ENCODE measurements at regions not wholly inside any gene's neighbourhood (a gene's known extent, or its start where the extent isn't known, plus 50 kb on each side); places are given as distances from the start of the nearest gene placed in this dataset.

DNA sequence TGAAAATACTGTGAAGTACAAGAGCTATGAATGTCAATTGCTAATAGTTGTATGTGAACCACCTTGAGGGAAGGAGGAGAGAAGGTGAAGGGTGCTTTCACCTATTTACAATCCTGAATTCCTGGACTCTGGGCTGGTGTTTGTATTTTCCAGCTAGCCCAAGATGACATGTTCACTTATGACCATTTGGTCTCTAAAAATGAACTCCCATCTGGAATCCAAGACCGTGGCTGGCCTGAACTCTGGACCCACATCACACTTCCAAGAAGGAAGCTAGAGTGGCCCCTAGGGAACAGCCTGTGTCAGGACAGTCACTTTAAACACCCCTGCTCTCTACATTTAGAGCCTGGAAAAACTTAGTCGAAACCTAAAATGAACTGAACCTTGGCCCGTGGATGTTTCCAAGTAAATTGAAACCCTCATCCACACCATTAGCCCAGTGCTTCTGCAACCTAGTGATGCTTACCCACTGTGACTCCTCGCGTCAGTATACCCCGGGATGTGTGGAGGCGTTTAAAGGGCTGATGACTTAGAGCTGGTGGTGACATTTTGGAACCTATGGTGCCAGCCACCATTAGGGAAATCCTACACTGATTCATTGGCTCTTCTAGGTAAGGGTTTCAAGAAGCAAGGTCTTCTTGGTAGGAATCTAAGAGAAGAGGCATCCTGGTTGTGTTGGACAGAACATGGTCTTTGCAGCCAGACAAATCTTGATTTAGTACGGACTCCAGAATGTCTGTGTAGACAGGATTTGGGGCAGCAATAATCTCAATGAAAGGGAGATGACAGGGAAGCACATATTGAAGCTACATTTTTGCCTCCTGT lies 171.5 kb upstream of the IRF2BP2 start (continued):
- TF ChIP-seq, protein P1, sequence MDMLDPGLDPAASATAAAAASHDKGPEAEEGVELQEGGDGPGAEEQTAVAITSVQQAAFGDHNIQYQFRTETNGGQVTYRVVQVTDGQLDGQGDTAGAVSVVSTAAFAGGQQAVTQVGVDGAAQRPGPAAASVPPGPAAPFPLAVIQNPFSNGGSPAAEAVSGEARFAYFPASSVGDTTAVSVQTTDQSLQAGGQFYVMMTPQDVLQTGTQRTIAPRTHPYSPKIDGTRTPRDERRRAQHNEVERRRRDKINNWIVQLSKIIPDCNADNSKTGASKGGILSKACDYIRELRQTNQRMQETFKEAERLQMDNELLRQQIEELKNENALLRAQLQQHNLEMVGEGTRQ (IDR thresholded peaks at IDR 0.05; ENCODE audit: low read depth, low read length), result no peak
- TF ChIP-seq, protein P1 (CRISPR knock-in tag; IDR thresholded peaks at IDR 0.05; ENCODE audit: borderline replicate concordance), result no peak
- TF ChIP-seq MTF2 (CRISPR knock-in tag; IDR thresholded peaks at IDR 0.05; ENCODE audit: borderline replicate concordance) (no peak), MYNN (CRISPR knock-in tag; IDR thresholded peaks at IDR 0.05; ENCODE audit: low read depth) (no peak), HNF4G (IDR thresholded peaks at IDR 0.05; ENCODE audit: borderline replicate concordance, low read depth, low read length) (peak; percentile 70; the same call in 1 of the 2 replicates), HNF4G (CRISPR knock-in tag; IDR thresholded peaks at IDR 0.05; ENCODE audit: borderline replicate concordance, low read depth) (0 out of 2 replicates have a peak, but pooled peaks have one; percentile 61), DMAP1 (CRISPR knock-in tag; IDR thresholded peaks at IDR 0.05) (no peak), ZNF256 (CRISPR knock-in tag; conservative IDR thresholded peaks at IDR 0.05) (no peak), ZNF451 (CRISPR knock-in tag; IDR thresholded peaks at IDR 0.05) (no peak), ZNF577 (CRISPR knock-in tag; IDR thresholded peaks at IDR 0.05; ENCODE audit: borderline replicate concordance, low read depth) (no peak), MAF1 (CRISPR knock-in tag; IDR thresholded peaks at IDR 0.05; ENCODE audit: borderline replicate concordance) (no peak), DNMT1 (CRISPR knock-in tag; IDR thresholded peaks at IDR 0.05) (no peak), GATAD1 (CRISPR knock-in tag; IDR thresholded peaks at IDR 0.05) (no peak), RFX3 (CRISPR knock-in tag; IDR thresholded peaks at IDR 0.05) (no peak), KDM6A (CRISPR knock-in tag; IDR thresholded peaks at IDR 0.05; ENCODE audit: low read depth) (no peak), TOE1 (CRISPR knock-in tag; IDR thresholded peaks at IDR 0.05) (no peak), MED8 (CRISPR knock-in tag; IDR thresholded peaks at IDR 0.05; ENCODE audit: insufficient replicate concordance) (no peak), HES4 (CRISPR knock-in tag; IDR thresholded peaks at IDR 0.05; ENCODE audit: borderline replicate concordance) (no peak), ZMYM3 (CRISPR knock-in tag; IDR thresholded peaks at IDR 0.05) (no peak), ZNF557 (CRISPR knock-in tag; IDR thresholded peaks at IDR 0.05) (no peak), NCOR1 (IDR thresholded peaks at IDR 0.05; ENCODE audit: borderline replicate concordance, low read length) (no peak)
- TF ChIP-seq, protein P2, sequence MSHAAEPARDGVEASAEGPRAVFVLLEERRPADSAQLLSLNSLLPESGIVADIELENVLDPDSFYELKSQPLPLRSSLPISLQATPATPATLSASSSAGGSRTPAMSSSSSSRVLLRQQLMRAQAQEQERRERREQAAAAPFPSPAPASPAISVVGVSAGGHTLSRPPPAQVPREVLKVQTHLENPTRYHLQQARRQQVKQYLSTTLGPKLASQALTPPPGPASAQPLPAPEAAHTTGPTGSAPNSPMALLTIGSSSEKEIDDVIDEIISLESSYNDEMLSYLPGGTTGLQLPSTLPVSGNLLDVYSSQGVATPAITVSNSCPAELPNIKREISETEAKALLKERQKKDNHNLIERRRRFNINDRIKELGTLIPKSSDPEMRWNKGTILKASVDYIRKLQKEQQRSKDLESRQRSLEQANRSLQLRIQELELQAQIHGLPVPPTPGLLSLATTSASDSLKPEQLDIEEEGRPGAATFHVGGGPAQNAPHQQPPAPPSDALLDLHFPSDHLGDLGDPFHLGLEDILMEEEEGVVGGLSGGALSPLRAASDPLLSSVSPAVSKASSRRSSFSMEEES (CRISPR knock-in tag; IDR thresholded peaks at IDR 0.05), result no peak
- TF ChIP-seq, protein P3, sequence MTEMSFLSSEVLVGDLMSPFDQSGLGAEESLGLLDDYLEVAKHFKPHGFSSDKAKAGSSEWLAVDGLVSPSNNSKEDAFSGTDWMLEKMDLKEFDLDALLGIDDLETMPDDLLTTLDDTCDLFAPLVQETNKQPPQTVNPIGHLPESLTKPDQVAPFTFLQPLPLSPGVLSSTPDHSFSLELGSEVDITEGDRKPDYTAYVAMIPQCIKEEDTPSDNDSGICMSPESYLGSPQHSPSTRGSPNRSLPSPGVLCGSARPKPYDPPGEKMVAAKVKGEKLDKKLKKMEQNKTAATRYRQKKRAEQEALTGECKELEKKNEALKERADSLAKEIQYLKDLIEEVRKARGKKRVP (CRISPR knock-in tag; IDR thresholded peaks at IDR 0.05), result no peak
- TF ChIP-seq, protein P4, sequence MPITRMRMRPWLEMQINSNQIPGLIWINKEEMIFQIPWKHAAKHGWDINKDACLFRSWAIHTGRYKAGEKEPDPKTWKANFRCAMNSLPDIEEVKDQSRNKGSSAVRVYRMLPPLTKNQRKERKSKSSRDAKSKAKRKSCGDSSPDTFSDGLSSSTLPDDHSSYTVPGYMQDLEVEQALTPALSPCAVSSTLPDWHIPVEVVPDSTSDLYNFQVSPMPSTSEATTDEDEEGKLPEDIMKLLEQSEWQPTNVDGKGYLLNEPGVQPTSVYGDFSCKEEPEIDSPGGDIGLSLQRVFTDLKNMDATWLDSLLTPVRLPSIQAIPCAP (CRISPR knock-in tag; IDR thresholded peaks at IDR 0.05; ENCODE audit: low read depth), result no peak
- TF ChIP-seq, protein P5, sequence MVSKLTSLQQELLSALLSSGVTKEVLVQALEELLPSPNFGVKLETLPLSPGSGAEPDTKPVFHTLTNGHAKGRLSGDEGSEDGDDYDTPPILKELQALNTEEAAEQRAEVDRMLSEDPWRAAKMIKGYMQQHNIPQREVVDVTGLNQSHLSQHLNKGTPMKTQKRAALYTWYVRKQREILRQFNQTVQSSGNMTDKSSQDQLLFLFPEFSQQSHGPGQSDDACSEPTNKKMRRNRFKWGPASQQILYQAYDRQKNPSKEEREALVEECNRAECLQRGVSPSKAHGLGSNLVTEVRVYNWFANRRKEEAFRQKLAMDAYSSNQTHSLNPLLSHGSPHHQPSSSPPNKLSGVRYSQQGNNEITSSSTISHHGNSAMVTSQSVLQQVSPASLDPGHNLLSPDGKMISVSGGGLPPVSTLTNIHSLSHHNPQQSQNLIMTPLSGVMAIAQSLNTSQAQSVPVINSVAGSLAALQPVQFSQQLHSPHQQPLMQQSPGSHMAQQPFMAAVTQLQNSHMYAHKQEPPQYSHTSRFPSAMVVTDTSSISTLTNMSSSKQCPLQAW (CRISPR knock-in tag; IDR thresholded peaks at IDR 0.05), result no peak
